GM19452 (cell line): ENCODE measurements at regions not wholly inside any gene's neighbourhood (a gene's known extent, or its start where the extent isn't known, plus 50 kb on each side); places are given as distances from the start of the nearest gene placed in this dataset.
"Not testable (repeated sequence)": the region's sequence is repeated elsewhere in the genome, so short reads cannot be mapped to it uniquely, and the experiment has no call there.

ENCODE experiments used
- ATAC-seq: cut with Tn5 transposase; IDR thresholded peaks from one replicate; pipeline ENCODE4 v1.9.1; 2021; ENCODE audit not compliant: unreplicated experiment

DNA sequence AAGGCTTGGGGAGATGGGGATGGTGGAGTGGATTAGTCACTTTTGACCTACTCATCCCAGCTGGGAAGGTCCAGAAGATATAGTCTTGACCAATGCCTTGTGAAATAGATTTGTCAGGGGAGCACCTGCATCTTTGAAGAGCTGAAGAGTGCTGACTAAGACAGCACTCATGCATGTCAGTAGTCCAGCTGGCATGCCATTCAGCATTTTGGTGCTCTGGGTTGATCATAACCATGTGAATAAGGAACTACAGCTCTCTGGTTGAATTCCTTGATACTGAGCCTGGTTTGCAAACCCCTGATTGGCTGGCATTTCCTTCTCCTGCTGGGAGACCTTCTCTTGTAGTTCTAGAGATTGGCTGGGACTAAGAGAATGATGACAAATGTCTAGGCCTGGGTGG lies 106.8 kb upstream of the ALX4 start:
- no peak for ATAC-seq

DNA sequence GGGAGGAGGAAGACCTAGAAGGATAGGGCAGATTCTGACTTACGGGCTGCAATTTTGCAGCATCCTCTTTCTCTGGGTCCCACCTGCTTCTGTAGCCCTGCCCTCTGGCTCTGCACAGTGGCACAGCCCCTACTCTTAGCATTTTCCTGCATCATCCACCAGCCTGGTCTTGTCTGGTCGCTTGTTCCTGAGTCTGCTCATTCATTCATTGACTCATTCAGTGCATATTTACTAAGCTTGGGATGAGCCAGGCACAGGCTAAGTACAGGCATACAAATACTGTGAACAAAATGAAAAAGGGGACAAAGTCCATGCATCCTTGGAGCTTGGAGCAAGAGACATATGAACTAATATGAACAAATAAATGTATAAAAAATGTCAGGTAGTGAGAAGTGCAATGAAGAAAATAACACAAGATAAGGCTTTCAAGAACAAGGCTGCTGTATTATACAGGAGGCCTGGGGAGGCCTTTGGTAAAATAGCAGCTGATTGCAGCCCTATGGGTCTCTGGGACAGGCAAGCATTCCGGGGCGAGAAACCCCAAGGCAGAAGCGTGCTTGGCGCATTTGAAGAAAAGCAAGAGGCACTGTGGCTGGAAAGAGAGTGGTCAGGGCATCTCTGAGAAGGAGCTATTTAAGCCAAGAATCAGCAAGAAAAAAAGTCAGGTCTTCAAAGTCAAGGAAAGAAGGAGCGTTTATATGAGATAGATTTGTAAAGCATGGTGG lies 108.0 kb upstream of the ALX4 start:
- no peak for ATAC-seq

DNA sequence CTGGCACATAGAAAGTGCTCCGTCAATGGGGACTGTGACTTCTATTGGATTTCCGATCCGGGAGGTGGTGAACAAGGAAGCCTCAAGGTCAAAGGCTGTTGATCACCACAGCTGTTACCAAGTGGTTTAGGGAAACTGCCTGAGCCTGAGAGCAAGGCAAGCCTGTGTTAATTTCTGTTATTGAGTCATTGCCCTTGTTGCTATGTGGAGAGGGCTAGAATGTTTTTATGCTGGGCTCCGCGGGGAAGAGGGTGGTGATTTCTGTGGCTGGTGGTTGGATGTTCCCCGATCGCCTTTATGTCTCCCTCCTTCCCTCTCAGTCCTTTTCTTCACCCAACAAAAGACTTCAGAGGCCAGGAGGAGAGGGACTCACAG lies 108.5 kb upstream of the ALX4 start:
- ATAC-seq = no peak

DNA sequence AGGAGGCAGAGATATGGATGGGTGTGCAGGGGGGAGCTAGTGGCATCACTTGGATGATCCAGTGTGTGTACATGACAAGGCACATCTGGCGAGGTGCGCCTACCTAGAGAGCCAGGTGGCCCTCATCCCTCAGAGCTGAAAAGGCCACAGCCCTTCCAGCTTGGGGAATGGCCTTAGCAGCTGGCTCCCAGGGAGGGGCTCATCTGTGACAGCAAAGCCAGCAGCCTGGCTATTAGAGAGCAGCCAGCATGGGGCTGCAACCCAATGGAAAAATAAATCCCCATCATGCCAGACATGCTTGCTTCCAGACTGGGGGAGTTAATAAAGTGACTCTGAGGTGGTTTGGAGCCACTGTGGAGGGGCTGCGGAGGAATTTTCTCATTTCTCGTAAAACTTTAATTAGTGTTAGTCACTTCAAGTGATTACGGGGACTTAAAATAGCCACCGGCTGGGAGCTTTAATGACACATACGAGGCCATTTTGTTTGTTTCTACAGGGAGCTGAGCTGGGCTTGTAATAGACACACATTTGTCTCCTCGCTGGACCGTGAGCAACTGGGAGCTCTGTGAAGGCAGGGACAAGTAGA lies 111.2 kb upstream of the ALX4 start:
- no peak for ATAC-seq

DNA sequence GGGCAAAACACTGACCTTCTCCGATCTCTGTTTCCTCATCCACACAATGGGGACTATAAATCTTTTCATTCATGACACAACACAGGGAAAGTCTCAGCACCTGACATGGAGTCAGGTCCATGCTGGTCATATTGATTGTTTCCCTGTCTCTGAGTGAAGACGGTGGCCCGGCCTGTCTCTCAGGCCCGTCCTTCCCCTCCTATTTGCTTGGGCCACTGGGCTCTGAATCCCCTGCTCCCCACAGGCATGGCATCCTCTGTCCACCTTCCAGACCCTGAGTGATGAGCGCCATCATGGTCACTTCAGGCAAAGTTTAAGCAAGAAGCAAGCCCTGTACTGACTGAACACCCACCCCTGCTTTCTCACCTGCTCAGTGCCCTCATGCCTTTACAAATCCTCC lies 113.3 kb upstream of the ALX4 start:
- no peak for ATAC-seq

- no peak for ATAC-seq
Measured at GRCh38 chr11:44424841-44425240, 114.9 kb upstream of the ALX4 start.

DNA sequence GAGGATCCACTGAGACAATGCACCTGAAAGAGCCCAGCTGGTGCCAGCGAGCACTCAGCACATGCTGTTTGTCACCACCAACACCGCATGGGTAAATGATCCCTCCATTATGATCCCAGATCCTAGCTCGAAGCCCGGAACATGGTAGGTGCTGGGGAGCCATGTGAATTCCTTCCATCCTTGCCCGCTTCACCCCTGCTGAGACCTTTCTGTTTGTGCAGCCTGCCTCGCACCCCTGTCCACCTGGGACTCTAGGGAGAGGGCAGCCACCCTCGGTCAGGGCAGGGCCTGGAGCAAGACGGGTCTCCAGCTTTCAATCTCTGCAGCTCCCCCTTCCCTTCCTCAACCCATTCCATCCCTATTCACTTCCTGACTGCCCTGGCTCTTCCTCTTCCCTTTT lies 116.2 kb upstream of the ALX4 start:
- no peak for ATAC-seq

DNA sequence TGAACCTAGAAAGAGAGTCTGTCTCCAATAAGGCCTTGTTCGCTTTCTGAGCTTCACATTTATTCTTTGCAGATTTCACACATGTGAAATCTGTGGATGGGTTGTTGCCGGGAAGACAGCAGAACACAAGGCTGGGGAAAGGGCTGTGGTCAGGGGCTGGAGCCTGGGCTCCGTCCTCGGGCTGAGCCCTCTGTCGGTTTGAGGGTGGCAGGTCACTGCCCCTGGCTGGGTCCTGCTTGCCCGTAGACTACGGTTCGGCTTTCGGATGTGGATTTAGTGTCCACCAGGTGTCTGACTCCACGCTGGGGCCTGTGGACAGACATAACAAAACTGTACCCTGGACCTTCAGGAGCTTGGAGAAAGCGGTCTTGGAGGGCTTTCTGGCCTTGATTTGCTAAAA lies 117.0 kb upstream of the ALX4 start:
- no peak for ATAC-seq

DNA sequence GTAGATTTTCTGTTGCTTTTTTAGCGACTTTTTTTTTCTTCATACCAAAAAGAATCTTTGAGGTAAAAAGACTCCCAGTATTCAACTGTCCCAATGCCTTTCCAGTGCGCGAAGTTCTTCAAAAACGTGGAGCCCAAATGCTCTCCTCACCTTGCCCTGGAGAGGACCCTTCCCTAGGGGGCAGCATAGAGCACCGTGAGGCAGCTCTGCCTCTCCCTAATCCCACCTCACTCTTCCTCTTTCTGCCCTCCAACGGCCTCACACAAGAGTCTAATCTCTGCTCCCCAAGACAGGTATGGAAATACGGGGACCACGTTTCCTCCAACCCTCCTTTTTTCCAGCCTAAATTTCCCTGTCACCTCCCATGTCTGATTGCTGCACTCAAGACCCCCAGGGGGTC lies 117.5 kb upstream of the ALX4 start:
- no peak for ATAC-seq

- no peak for ATAC-seq
Measured at GRCh38 chr11:44430140-44430539, 120.2 kb upstream of the ALX4 start.

DNA sequence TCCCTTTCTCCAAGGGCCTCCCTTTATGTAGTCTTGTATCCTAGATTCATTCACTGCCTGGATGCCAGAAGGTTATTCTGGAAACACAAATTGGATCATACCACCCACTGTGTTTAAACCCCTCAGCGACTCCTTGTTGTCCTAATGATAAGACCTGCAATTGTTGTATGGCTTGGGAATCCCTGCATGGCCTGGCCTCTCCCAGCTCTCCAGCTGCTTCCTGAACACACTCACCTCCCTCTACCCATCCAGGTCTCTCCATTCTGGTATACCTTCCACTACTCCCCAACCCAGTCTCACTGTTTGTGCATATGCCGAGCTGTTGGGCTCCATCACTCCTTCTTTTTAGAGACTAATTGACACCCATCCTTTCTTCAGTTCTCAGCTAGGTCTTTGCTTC lies 124.3 kb upstream of the ALX4 start:
- no peak for ATAC-seq

- ATAC-seq = no peak
Measured at GRCh38 chr11:44437122-44437521, 127.2 kb upstream of the ALX4 start.

- ATAC-seq = not testable (repeated sequence)
Measured at GRCh38 chr11:44442893-44443673, 122.4 kb upstream of the CD82 start.

GRCh38 chr11:44443836-44444769 lies 121.4 kb upstream of the CD82 start:
- ATAC-seq = no peak

DNA sequence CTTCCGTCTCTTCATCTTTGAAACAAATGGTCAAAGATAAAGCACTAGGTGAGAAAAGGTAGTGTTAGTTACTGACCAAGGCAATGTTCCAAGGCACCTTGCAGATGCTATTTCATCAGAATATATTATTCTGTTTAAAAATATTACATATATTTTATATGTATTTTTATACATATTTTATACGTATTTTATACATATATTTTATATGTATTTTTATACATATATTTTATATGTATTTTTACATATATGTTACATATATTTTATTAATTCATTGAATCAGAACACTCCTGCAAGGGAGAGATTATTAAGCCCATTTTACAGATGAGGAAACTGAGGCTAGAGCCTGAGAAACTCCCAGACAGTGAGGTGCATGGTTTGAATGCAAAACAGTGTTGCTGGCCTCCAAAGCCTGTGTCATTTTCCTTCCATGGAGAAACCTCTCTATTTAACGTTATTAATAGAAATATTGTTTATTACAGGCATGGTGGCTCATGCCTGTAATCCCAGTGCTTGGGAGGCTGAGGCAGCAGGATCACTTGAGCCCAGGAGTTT lies 120.6 kb upstream of the CD82 start:
- ATAC-seq = no peak

- no peak for ATAC-seq
Measured at GRCh38 chr11:44445500-44446365, 119.7 kb upstream of the CD82 start.

GRCh38 chr11:44446366-44446762 lies 119.1 kb upstream of the CD82 start:
- ATAC-seq = no peak

DNA sequence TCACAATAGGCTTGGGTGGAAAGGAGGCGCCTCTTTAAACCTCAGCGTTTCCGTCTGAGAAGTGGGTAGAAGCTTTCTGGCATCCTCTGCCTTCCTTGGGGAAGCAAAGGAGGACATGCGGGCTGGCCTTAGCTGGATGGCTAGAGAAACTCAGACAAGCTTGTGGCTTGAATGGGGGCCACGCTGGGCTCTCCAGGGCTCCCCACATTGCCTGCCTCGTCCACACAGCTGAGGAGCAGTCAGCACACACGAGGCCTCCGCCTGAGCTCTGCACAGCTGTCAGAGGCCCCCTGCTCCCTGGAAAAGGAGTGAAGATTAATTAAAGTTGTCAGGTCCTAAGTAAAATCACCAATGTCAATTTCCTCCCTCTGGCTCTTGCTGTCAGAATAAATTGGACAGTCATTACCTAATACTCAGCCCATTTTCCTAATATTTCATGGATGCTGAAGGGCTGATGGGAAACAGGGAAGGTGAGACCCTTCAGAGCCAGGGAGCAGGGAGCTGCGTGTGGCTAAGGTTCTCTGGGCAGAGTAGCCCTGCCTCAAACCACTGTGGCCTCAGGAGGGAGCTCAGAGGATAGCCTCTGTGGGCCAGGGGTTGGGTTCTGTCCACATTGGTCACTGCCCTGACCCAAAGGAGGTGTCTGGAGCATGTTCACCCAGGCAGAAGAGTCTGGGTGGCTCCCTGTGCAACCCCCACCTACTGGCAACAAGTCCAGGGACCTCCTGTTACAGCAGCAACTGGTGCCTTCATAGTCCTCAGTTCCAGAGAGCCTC lies 118.3 kb upstream of the CD82 start:
- no peak for ATAC-seq

DNA sequence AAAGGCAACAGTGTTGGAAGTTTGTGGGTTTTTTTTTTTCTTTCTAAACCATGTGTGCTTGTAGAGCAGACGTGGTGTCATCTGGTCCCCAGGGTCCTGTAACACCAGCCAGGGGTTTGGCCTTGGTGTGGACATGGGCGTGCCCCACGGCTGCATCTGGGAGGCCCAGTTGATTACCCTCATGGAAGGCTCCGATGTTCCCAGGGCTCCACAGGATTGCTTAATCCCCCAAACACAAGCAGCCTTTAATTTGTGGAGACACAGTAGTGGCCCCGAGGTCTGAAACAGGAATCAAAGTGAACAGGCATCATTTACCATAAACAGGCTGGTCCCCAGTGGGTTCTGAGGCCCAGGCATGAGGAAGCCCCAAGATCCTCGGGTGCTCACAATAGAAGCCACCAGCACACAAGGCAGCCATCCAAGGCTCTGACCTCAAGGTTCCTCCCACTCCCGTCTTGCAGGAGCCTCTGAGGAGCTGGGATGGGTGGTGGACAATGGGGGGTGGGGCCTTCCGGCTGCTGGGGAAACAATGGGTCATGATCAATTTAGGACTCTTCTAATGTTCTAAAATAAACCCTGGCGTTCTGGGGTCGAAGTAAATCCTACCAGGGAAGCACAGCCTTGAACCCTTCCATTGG lies 115.0 kb upstream of the CD82 start:
- no peak for ATAC-seq
